OCI-LY7 (cell line): ENCODE measurements at regions not wholly inside any gene's neighbourhood (a gene's known extent, or its start where the extent isn't known, plus 50 kb on each side); places are given as distances from the start of the nearest gene placed in this dataset.

Experiments used
- EZH2phosphoT487 ChIP-seq: fragments of 200-600 bp; sonication (generic); IDR thresholded peaks from 2 replicates; pipeline ENCODE4 v1.6.1; 2018; ENCODE audit warnings: low read depth, borderline replicate concordance, mild to moderate bottlenecking, mixed run types, antibody characterized with exemption, low read length, moderate library complexity, mixed read lengths
- TF ChIP-seq, protein P1 (sequence below): fragments of 200-600 bp; sonication (generic); conservative IDR thresholded peaks from 2 replicates; pipeline ENCODE4 v1.5.1; 2014; ENCODE audit warnings: mild to moderate bottlenecking, antibody characterized with exemption, low read length, moderate library complexity, mixed read lengths

DNA sequence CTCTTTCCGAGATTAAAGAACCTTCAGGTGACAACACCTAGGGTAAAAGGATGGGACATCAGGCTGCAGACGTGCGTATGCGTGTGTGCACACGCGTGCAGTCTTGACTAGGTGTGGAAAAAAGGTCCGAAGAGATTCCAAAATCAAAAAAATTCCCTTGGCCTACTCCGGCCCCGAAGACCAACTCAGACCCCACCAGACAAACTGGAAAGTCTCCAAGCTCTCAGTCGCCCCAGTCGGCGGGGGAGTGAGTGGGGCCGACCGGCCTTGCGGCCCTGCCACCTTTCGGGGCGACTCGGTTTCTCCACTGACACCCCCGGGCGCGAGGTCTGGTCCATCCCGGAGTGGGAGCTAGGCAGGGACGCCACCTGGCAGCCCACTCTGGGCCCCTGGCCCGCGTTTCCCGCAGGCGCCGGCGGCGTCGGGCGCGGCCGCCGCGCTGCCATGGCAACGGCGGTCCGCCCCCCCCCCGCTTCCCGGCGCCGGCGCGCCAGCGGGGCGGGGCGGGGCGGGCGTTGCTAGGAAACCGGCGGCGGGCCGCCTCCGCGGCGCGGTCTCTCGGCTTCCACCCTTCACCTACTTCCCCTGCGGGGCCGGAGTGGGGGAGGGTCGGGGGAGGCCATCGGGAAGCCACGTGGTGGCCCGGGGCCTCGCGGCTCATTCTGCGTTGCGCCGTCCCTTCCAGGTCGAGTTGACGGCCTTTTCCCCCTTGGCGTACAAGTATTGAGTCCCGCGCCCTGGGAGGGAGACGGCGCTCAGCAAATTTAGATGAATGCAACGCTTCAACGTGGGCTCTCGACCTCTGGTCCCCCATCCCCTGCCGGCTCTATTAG, 253.1 kb downstream of the EFCAB11 start:
- TF ChIP-seq, protein P1, sequence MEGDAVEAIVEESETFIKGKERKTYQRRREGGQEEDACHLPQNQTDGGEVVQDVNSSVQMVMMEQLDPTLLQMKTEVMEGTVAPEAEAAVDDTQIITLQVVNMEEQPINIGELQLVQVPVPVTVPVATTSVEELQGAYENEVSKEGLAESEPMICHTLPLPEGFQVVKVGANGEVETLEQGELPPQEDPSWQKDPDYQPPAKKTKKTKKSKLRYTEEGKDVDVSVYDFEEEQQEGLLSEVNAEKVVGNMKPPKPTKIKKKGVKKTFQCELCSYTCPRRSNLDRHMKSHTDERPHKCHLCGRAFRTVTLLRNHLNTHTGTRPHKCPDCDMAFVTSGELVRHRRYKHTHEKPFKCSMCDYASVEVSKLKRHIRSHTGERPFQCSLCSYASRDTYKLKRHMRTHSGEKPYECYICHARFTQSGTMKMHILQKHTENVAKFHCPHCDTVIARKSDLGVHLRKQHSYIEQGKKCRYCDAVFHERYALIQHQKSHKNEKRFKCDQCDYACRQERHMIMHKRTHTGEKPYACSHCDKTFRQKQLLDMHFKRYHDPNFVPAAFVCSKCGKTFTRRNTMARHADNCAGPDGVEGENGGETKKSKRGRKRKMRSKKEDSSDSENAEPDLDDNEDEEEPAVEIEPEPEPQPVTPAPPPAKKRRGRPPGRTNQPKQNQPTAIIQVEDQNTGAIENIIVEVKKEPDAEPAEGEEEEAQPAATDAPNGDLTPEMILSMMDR: no peak
- TF ChIP-seq EZH2phosphoT487: no peak
